OCI-LY3 (cell line): ENCODE measurements at regions not wholly inside any gene's neighbourhood (a gene's known extent, or its start where the extent isn't known, plus 50 kb on each side); places are given as distances from the start of the nearest gene placed in this dataset.

ENCODE experiments used
- CTCF ChIP-seq: fragments of 200-600, 300-600 bp; sonication (generic); IDR thresholded peaks from 2 replicates; pipeline ENCODE4 v1.5.1; 2014; ENCODE audit warnings: antibody characterized with exemption, low read length, low read depth
- EZH2phosphoT487 ChIP-seq: fragments of 200-600 bp; shearing (Covaris generic); IDR thresholded peaks from 2 replicates; pipeline ENCODE4 v1.6.1; 2018; ENCODE audit warnings: antibody characterized with exemption, mixed run types, low read depth

- TF ChIP-seq CTCF: no peak
- no peak for TF ChIP-seq EZH2phosphoT487
Measured at GRCh38 chr6:14537030-14537429, 419.5 kb downstream of the CD83 start.
